NCI-H2196 (cell line): ENCODE measurements at regions not wholly inside any gene's neighbourhood (a gene's known extent, or its start where the extent isn't known, plus 50 kb on each side); places are given as distances from the start of the nearest gene placed in this dataset.

Experiments
- DNase-seq: peaks from one replicate; lab custom pipeline; 2025; ENCODE audit not compliant: unreplicated experiment; lab: John Stamatoyannopoulos, UW

DNA sequence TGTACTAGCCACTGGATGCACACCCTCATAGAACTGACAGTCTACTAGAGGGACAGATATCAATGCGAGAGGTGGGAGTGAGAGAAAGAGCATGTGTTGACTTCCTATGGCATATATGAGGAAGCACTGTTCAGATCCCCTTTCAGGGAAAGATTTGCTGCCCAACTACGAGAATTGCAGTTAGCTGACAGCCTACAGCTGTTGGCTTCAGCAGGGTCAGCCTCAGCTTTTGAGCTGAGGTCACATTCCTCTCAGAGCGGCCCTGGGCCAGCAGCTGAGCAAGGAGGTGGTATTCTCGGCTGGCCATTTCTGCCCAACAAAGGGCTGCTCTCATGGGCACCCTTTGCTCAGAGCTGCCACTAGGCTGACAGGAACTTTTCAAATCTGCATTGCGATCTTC lies 580.2 kb downstream of the MID1IP1 start:
- no peak for DNase-seq

DNA sequence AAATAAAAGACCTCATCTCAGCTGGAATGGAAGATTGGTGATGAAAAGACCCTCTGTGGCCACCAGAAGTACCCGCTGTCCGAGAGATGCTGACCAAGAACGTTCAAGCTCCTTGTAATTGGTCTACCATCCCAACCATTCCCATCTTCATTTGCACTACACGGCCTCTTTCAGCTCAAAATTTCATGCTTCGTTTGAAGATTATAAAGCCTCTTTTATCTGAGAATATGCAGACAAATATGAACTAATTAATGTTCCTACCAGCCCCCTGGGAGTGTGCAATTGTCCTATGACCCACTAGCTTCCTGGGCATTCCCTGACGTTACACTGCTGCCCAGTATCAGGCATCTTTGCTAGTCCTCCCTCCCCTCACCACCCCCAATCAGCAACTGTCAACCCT lies 583.7 kb downstream of the MID1IP1 start:
- no peak for DNase-seq

DNA sequence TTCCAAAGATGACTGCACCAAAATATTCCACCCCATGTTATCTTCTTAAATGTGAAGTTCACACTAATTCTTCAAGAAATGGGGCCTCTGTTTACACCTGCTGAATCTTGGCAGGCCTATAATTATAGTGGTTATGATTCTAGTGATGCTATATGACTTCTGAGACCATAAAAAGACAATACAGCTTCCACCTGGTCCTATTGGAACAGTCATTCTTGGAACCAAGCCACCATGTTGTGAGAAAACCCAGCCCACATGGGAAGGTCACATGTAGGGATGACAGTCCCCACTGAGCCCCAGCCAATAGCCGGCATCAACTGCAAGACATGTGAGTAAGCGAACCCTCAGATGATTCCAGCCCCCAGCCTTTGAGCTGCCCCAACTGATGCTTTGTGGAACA lies 587.5 kb downstream of the MID1IP1 start:
- no peak for DNase-seq

DNA sequence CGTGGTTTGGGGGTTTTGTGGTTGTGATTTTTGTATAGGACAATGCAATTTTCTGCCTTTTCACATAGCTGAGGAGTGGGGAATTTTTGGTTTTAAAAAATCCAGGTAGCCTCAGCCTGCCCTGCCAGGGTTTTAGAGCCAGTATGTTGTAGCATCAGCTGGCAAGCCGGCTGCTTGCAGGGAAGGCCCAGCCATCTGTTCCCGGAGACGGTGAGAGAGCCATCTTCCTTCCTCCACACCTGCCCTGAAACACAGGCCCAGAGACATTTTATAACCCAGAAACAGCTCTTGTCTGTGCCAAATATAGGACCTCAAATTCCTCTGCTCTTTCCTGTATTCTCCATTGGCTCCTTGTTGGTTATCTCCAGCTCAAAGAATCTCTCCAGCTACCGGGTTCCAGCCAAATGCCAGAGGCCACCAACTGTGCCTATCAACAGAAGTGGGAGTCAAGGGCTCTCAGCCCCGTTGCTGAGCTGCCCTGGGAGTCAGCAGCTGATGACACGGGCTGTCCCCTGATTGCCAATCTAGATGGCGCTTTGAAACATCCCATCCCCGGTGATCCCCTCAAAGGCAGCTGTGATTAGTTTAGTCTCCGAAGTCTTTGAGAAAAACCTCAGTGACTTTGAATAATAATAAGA lies 595.2 kb downstream of the MID1IP1 start:
- DNase-seq: peak; percentile 39

DNA sequence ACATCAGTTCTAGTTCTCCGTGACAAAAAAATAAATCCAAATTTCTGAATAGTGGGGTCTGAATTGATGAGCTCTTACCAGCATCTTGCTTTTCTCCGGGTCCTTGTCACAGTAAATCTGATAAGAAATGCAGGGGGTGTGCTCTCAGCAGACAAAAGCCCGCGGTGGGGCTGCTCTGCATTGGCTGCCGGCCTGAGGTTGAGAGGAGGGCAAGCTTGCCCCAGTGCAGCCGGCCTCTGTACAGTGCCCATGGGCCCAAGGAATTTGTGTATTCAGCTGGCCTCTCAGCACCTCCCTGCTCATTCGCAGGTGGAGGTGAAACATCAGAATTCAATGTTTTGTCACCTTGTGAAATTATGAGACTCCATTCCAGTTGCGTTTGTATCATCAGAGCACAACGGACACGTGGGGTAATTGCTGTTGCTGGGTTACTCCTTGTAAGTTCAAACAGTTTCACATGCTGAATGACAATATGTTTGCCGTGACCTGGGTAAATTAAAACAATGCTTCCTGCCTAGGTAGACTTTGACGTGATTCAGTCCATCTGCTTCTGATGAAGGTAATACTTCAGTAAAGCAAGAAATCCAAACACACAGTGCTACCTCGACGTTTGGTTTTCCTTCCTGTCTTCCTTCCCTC lies 596.4 kb downstream of the MID1IP1 start:
- DNase-seq: peak; percentile 64

DNA sequence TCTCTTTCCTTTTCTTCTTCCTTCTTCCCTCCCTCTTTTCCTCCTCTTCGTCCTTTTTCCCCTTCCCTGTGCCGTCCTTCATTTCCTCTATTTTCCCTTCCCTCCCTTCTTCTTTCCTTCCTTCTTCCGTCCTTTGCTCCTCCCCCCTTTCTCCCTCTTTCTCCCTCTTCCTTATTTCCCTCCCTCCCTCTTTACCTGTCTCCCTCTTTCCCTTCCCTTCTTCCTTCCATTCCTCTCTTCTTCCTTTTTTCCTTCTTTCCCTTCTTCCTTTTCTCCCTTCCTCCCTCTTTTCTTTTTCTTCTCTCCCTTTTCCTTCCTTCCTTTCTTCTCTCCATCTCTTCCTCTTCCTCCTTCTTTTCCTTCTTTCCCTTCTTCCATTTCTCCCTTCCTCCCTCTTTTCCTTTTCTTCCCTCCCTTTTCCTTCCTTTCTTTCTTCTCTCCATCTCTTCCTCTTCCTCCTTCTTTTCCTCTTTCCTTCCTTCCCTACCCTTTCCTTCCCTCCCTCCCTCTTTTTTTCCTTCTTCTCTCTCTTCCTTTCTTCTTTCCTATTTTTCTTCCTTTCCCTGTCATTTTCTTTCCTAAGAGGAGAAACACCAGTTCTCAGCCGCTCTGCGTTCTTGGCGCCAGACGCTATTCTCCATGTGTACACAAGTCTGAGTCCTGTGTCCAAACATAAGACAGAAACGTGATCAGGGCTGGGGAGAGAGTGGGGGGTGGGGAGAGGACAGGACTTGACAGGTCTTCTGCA lies 597.1 kb downstream of the MID1IP1 start:
- peak; percentile 48 for DNase-seq

DNA sequence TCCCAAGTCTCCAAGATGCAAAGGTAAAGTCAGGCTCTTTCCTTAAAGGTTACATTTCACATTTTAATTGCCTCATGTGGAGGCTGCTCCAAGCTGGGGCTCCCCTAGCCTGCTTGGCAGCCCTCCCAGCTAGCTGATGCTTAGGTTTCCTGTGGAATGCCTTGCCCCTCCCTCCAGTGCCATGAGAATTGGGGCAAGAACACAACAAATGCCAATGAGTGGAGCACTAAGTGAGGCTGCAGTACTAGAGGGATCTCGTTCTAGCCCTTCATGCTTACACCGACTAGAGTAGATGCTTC lies 597.7 kb downstream of the MID1IP1 start:
- no peak for DNase-seq

DNA sequence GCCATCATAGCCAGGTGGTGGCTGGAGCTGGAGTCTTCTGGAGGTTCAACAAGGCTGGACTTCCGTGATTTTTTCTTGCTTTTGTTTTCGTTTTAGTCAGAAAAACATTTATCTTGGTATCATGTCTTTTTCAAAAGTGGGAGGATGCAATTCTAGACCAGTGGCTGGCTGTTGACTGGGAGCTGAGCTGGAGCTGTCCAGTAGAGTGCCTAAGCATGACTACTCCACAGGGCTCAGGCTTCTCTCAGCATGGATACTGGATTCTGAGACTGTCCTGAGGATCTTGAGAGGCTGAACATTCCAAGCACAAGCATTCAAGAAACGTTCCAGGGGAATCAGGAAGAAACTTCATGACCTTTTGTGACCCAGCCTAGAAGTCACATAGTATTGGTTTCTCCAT lies 598.1 kb downstream of the MID1IP1 start:
- DNase-seq: no peak

DNA sequence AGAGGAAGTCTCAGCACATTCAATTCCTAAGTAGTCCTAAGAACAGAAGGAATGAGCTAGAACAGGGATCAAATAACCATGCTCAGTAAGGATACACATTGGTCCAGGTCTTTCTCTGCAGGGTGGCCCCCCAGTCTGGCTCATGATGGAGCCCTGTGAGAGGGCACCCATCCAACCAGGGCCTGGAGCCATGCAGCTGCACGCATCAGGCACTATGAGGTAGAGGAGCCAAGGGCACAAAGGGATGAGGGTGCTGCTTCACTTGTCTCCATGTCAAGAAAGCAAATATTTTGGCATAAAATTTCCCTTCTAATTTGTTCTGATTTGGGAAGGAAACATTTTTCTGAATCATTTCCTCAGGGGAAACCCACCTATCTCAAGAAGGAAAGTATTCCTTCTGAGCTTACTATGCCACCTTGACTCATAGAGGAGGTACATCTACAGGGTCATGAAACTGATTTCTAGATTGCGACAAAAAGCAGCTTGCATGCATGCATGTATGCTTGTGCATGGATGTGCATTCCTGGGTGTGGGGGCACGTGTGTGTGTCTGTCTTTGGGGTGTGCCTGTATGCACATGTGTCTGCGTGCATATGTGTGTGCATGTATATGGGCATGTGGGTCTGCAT lies 600.3 kb downstream of the MID1IP1 start:
- no peak for DNase-seq

DNA sequence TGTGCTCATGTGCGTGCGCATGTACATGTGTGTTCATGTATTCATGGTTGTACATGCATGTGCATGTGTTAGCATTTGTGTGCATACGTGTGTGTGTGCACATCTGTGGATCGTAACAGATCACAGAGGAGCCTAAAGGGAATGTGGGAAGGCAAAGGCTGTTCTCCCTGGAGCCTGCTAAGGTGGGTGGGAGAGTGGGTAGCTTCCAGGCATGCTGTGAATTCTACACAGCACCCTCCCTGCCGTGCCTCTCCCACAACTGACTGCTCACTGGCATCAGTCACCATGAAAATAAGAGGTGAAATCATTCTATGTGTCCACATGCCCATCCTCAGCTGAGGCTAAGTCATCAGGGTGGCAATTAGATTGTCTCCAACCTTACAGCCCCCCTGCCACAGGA lies 600.9 kb downstream of the MID1IP1 start:
- DNase-seq: no peak

DNA sequence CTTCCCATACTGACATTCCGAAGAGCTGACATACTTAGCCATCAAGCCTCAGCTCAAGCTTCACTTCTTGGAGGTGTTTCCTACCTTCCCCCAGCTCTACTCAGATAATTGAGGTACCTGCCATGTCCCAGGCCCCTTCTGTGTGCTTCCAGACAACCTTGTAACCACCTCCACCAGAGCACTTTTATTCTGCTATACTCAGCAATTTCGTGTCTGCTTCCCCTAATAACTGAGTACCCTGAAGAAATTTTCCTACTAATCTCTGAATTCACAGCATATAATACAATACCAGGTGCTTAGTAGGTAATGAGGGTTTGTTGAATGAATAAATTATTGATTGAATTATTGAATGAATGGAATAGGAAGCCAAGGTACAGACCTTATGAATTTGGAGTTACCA lies 605.5 kb downstream of the MID1IP1 start:
- no peak for DNase-seq

DNA sequence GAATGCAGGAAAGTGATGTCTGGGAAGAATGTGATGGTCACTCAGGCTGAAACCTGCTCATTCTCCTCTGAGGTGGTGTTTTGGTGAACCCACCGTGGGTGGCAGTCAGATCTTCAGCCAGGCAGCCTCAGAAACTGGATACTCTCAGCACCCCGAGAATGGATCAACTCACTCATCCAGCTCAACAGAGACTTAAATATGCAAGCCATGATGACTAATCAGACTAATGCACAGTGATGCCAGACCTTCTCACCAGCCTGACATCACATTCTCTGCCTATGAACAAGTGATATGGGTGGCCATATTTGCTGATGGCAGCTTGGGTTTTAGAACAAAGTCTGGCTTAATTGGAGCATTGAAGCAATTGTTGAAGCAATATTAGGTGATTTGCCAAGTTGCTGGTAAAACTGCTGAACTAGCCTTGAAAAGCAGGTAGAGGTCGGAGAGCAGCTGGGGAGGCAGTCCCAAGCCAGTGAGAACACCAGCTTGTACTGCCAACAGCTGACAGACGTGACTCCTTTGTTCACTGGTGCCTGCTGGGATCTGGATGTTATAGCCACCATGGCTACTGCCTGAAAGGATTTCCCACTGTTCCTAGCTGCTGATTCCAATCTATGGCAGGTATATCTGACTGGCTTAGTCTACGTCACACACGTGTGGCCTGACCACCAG lies 608.1 kb downstream of the MID1IP1 start:
- no peak for DNase-seq

DNA sequence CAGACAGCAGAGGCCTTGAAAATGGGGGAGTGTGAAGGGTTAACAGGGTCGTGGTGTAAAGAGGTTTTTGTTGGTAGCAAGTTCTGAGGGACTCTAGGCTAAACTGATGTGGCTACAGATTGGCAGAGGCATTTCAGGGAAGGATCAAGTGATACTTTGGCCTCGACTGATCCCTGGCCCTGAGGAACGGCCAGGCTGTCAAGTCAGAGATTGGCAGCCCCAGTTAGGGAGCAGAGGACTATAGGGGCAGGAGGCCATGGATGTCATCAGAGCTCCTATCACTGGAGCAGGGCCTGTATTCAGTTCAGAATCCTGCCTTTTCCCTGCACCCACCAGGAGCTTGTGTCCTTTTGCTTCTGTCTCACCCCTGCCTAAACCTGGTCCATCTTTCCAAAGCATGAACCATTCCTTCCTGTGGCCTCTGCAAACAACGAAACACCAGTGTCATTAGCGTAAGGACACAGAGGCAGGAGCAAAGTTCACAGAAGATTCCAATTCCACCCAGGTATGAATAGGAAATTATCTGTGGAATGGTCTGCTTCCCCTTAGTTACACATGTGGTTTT lies 613.1 kb downstream of the MID1IP1 start:
- DNase-seq: no peak

DNA sequence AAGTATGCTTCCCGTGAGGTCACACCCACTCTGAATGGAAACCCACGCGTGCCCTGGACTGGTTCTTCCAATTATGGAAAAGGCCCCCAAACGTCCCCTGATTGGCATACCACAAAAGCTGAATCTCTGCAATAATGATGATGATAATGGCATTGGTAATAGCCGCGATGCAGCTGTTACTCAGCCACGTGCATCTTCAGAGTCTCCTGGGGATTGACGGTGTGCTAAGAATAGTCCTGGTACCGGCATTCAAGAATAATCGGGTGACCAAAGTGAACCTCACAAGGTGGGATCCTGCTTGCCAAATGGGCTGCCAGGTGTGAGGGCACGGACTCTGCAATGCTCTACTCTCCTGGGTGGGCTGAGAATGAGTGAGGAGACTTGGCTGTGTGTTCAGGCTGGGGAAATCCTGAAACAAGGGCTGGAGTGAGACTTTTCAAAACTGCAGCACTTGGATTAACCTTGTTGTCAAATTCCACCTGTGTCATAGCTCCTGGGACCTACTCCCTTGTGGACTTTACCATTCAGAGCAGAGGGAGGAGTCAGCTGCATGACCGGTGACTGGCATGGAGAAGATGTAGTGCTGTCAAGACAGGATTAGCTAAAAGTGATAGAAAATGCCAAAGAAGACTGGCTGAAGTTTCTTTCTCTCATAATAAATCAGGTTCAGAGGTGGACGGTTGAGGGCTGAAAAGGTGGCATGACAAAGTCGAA lies 615.4 kb downstream of the MID1IP1 start:
- DNase-seq: no peak

DNA sequence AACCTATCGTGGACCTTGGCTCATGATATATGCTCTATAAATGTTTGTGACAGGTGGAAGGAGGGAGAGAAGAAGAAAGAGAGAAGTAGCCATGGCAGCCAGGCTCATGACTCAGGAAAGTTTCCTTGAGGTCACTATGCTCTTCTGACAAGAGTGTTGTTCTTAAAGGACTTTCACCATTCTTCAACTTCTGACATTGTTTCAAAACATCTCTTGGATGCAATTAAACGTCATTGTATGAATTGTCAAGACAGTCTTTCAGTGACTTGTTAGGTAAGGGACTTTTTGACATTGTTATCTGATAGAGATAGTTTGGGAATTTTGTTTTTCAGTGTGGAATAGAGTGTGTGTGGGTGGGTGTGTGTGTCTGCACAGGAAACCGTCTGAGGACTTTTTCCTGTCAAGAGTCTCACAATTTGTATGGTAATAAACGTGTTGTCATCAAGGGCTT lies 617.0 kb downstream of the MID1IP1 start:
- DNase-seq: no peak

DNA sequence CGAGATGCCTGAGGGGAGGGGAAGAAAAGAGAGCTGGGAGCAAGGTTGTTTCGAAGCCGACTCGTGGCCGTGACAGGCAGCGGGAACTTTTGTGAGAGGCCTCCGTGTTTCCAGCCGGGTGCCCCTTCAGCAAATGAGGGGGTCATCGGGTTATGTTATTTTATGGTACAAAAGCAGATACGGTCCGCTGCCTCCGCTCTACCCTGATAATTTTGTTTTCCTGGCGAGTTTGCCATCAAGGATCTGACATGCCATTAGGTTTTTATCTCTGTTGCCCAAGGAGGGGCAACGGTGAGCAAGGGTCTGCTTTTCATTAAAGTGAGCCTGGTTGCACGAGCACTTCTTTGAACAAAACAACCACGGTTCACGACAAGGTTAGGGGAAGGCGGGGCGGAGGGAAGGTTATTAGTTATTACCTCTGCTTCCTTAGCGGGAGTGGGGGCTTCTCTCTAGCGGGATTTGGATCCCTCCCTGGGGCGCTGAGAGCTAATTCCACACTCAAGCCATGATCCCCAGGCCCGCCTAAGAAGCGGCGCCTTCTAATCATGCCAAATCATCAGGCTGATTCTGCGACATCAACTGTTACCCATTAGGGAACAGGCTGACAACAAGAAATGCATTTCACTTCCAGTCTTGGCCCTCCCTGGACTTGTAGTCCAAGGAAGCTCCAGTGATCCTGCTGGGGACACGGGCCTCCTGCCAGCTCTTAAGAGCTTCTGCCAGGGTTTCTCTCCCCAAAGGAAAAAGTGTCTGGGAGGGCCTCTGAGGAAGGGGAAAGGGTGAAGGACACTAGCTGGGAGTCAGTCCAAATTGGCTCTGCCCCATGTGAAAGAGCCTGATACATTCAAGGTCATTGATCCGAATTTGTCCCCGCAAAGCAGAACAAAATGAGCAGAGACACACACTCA lies 617.7 kb downstream of the MID1IP1 start:
- DNase-seq: no peak

DNA sequence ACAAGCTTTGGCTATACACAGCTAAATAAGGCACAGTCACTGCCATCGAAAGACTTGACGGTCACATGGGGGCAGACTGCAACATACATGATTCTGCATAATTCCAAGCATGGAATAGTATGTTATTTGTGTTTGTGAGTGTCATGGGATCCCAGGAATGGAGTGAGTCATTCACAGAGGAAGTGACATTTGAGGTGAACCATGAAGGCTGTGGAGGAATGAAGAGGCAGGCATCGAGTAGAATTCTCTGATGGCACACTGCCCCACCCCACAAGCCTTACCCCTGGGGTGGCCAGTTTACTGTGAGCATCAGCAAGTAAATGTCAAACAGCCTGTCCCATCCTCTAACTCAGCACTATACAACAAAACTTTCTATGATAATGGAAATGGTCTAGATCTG lies 619.7 kb downstream of the MID1IP1 start:
- no peak for DNase-seq

DNA sequence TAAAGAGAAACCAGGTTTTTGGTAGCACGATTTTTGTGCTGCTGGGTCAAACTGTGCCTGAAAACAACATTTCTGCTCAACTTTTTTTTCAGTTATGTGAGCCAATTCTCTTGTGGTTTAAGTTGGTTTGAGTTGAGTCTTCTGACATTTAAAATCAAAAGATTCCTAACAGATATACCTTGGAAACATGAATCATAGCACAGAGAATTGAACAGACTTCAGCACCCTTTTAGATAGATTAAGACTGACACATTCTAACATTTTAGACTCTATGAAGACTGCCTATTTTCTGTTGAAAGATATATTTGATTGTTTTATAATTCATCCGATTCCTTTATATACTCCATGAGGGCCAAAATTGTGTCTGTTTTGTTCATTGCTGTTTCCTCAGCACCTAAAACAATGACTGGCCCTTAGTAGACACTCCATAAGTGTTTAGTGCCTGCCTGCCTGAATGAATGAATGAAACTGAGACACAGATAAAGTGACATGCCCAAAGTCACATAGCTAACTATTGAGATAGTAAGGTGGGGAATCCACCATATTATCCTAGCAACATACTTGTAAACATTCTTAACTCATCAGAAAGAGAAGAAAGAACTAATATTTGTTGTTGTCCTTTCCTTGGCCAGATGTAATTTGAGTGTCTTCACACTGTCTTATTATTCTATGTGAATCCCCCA lies 624.0 kb downstream of the MID1IP1 start:
- DNase-seq: no peak

DNA sequence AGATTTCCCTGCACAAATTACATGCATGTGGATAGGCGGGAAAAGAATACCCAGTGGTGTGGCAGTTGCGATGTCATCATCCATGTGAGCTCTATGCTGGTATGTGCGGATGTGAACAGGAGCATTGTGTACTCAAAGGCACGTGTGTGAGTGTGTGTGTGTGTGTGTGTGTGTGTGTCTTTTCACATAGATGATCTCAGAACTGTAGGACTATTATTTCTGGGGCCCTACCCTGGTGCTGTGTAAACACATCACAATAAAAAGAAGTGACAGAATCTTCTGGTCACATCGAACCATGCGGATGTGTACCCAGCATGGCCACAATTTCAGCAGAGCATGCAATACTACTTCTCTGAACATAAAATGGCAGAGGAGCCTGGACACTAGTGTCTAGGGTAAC lies 624.8 kb downstream of the MID1IP1 start:
- no peak for DNase-seq
